ENCODE measurements at regions not wholly inside any gene's neighbourhood (a gene's known extent, or its start where the extent isn't known, plus 50 kb on each side); places are given as distances from the start of the nearest gene placed in this dataset.
A peak's percentile ranks its signal among the peaks of the same experiment; 100 is the strongest.

DNA sequence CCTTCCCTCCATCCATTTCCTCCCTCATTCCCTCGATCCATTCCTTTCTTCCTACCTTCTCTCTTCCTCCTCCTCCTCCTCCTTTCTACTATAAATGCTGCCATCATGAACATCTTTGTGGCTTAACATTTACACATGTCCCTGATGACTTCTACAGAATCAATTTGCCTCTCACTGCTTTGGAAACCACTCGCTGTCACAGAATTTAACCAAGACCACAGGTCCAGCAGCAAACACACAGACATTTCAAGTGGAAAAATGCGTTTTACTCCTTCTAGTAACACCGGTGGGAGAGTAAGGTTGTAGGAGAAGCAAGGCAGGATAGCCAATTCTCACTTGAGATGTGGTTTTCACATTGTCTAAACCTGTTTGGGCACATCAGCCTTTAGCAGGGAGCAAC lies 101.4 kb upstream of the LRIG1 start:
- Histone ChIP-seq H3K4me2 (ENCODE audit: low read length) (peak overlapping the region; percentile 39; the same call in 1 of the 2 replicates), H2AFZ (ENCODE audit: low read length) (no peak overlapping the region), H3K27ac (ENCODE audit: low read length) (no peak overlapping the region), H3K79me2 (ENCODE audit: low read length) (no peaks in the 10 kb centered on the region), H3K9me3 (ENCODE audit: low read length) (no peaks in the 10 kb centered on the region), H3K36me3 (ENCODE audit: low read depth, low read length) (no peaks in the 10 kb centered on the region), H3K9ac (ENCODE audit: low read length) (no peak overlapping the region), H4K20me1 (ENCODE audit: low read length) (no peaks in the 10 kb centered on the region), H3K9me2 (replicated peaks; ENCODE audit: low read length) (no peaks in the 10 kb centered on the region), H3K4me1 (ENCODE audit: insufficient read depth, low read length) (peaks cover 12% of the 10 kb centered on the region), H3K4me3 (ENCODE audit: low read length) (no peak overlapping the region), H3K27me3 (ENCODE audit: low read length) (no peaks in the 10 kb centered on the region), H3F3A (ENCODE audit: low read length, unreplicated experiment) (no peaks in the 10 kb centered on the region)
- ATAC-seq (no peak), DNase-seq (peak; percentile 25)
- BruUV-seq (replicated peaks) = no TSS peak
- ChIA-PET CTCF (no interaction called here), POLR2A (ENCODE audit: unreplicated experiment) (no interaction called here)
- intact Hi-C loops (cut with micrococcal nuclease) = no loop called here
- TF ChIP-seq CTCF (conservative IDR thresholded peaks at IDR 0.05; ENCODE audit: low read depth, low read length) (no peak), EZH2 (IDR thresholded peaks at IDR 0.05; ENCODE audit: low read length, unreplicated experiment) (no peak), EZH2phosphoT487 (IDR thresholded peaks at IDR 0.05; ENCODE audit: borderline replicate concordance, low read length) (no peak)

GRCh38 chr3:66602691-66603090 lies 101.9 kb upstream of the LRIG1 start:
- BruUV-seq (replicated peaks) = no TSS peak
- ChIA-PET POLR2A (ENCODE audit: unreplicated experiment) (no interaction called here), CTCF (no interaction called here)
- peaks cover 12% of the 10 kb centered on the region for H3K4me1 ChIP-seq (ENCODE audit: insufficient read depth, low read length)
- H3K27me3 ChIP-seq (ENCODE audit: low read length) = no peaks in the 10 kb centered on the region
- no peaks in the 10 kb centered on the region for H3K79me2 ChIP-seq (ENCODE audit: low read length)
- no peak overlapping the region for H2AFZ ChIP-seq (ENCODE audit: low read length)
- H3K4me2 ChIP-seq (ENCODE audit: low read length) = peak overlapping the region; percentile 39
- H3K9ac ChIP-seq (ENCODE audit: low read length) = no peak overlapping the region
- TF ChIP-seq CTCF (conservative IDR thresholded peaks at IDR 0.05; ENCODE audit: low read depth, low read length) (no peak), EZH2phosphoT487 (IDR thresholded peaks at IDR 0.05; ENCODE audit: borderline replicate concordance, low read length) (no peak), EZH2 (IDR thresholded peaks at IDR 0.05; ENCODE audit: low read length, unreplicated experiment) (no peak)
- intact Hi-C loops (cut with micrococcal nuclease) = no loop called here
- ATAC-seq (no peak), DNase-seq (peak; percentile 30)
- H3K4me3 ChIP-seq (ENCODE audit: low read length) = no peak overlapping the region
- H3K27ac ChIP-seq (ENCODE audit: low read length) = peak overlapping the region; percentile 25; the same call in 1 of the 2 replicates
- no peaks in the 10 kb centered on the region for H3K9me2 ChIP-seq (replicated peaks; ENCODE audit: low read length)
- H4K20me1 ChIP-seq (ENCODE audit: low read length) = no peaks in the 10 kb centered on the region
- H3K9me3 ChIP-seq (ENCODE audit: low read length) = no peaks in the 10 kb centered on the region
- H3F3A ChIP-seq (ENCODE audit: low read length, unreplicated experiment) = no peaks in the 10 kb centered on the region
- no peaks in the 10 kb centered on the region for H3K36me3 ChIP-seq (ENCODE audit: low read depth, low read length)

DNA sequence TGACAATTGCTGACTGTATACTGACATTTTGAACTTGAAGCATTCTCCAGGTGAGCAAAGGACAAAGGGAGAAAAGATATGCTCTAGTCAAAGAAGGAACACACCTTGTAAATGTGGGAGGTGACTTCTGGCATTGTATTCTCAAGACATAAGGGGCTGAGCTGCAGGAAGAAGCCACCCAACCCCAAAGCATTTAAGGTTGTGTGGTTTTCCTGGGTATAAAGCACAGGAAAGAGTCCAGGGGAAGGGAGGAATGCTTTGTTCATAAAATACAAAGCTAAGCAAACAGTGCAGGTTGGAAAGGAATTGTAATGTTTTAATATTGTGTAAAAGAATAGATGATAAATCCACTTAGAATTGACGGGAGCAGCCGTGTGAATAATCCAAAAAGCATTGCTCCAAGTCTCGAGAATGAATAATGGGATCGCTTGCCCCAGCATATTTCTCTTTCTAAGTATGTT lies 102.4 kb upstream of the LRIG1 start:
- Histone ChIP-seq H3K9ac (ENCODE audit: low read length) (no peak overlapping the region), H2AFZ (ENCODE audit: low read length) (no peak overlapping the region), H3F3A (ENCODE audit: low read length, unreplicated experiment) (no peaks in the 10 kb centered on the region), H3K9me2 (replicated peaks; ENCODE audit: low read length) (no peaks in the 10 kb centered on the region), H3K27me3 (ENCODE audit: low read length) (no peaks in the 10 kb centered on the region), H3K4me1 (ENCODE audit: insufficient read depth, low read length) (peaks cover 12% of the 10 kb centered on the region), H3K27ac (ENCODE audit: low read length) (peak overlapping the region; percentile 25; the same call in 1 of the 2 replicates), H3K9me3 (ENCODE audit: low read length) (no peaks in the 10 kb centered on the region), H3K79me2 (ENCODE audit: low read length) (no peaks in the 10 kb centered on the region), H4K20me1 (ENCODE audit: low read length) (no peaks in the 10 kb centered on the region), H3K4me3 (ENCODE audit: low read length) (no peak overlapping the region), H3K36me3 (ENCODE audit: low read depth, low read length) (no peaks in the 10 kb centered on the region), H3K4me2 (ENCODE audit: low read length) (peak overlapping the region; percentile 39; the same call in 1 of the 2 replicates)
- peak; percentile 37; the same call in 1 of the 2 replicates for ATAC-seq
- intact Hi-C loops (cut with micrococcal nuclease) = no loop called here
- CTCF ChIA-PET = no interaction called here
- TF ChIP-seq CTCF (conservative IDR thresholded peaks at IDR 0.05; ENCODE audit: low read depth, low read length) = no peak
- no peak for TF ChIP-seq EZH2phosphoT487 (IDR thresholded peaks at IDR 0.05; ENCODE audit: borderline replicate concordance, low read length)
- TF ChIP-seq EZH2 (IDR thresholded peaks at IDR 0.05; ENCODE audit: low read length, unreplicated experiment) = no peak
- DNase-seq = peak; percentile 65
- BruUV-seq (replicated peaks) = no TSS peak
- POLR2A ChIA-PET (ENCODE audit: unreplicated experiment) = no interaction called here
